Astrocyte (in vitro differentiated cells and primary cell): ENCODE measurements at regions not wholly inside any gene's neighbourhood (a gene's known extent, or its start where the extent isn't known, plus 50 kb on each side); places are given as distances from the start of the nearest gene placed in this dataset.

Experiments
- DNase-seq: peaks from one replicate; pipeline ENCODE4 v3.0.0-alpha.2; 2010; ENCODE audit warnings: low read depth
- FAIRE-seq: peaks from 2 replicates; lab custom pipeline; 2011; peaks lifted over from hg19 to GRCh38; lab: Jason Lieb, UNC
- H2AFZ ChIP-seq: 2 replicates; pipeline ENCODE4 v1.6.0; 2012; ENCODE audit warnings: low read depth, low read length, inconsistent platforms
- H3K27ac ChIP-seq: 2 replicates; pipeline ENCODE4 v1.5.1; 2011; ENCODE audit warnings: low read depth, low read length, inconsistent platforms
- H3K27me3 ChIP-seq: 2 replicates; pipeline ENCODE4 v1.6.0; 2011; ENCODE audit warnings: low read length, inconsistent platforms; ENCODE audit not compliant: insufficient read depth
- H3K36me3 ChIP-seq: 2 replicates; pipeline ENCODE4 v1.5.1; 2011; ENCODE audit warnings: low read length, inconsistent platforms; ENCODE audit not compliant: insufficient read depth
- H3K4me1 ChIP-seq: 2 replicates; pipeline ENCODE4 v1.5.1; 2011; ENCODE audit warnings: low read length, inconsistent platforms; ENCODE audit not compliant: insufficient read depth
- H3K4me2 ChIP-seq: 2 replicates; pipeline ENCODE4 v1.6.0; 2012; ENCODE audit warnings: low read length, inconsistent platforms
- H3K4me3 ChIP-seq: 2 replicates; pipeline ENCODE4 v1.5.1; 2011; ENCODE audit warnings: low read depth, mild to moderate bottlenecking, low read length, inconsistent platforms; ENCODE audit not compliant: insufficient read depth
- H3K79me2 ChIP-seq: 2 replicates; pipeline ENCODE4 v1.6.0; 2012; ENCODE audit warnings: mild to moderate bottlenecking, low read length, inconsistent platforms; ENCODE audit not compliant: insufficient read depth
- H3K9ac ChIP-seq: 2 replicates; pipeline ENCODE4 v1.6.0; 2012; ENCODE audit warnings: mild to moderate bottlenecking, low read length, inconsistent platforms
- H3K9me3 ChIP-seq: 2 replicates; pipeline ENCODE4 v1.5.1; 2012; ENCODE audit warnings: low read depth, mild to moderate bottlenecking, low read length, inconsistent platforms; ENCODE audit not compliant: insufficient read depth
- H4K20me1 ChIP-seq: 2 replicates; pipeline ENCODE4 v1.6.0; 2012; ENCODE audit warnings: low read length, inconsistent platforms; ENCODE audit not compliant: insufficient read depth
- H3K27ac Mint-ChIP-seq: one replicate; pipeline ENCODE4 v1.8.0; 2021; ENCODE audit warnings: mild to moderate bottlenecking, mixed read lengths; ENCODE audit not compliant: unreplicated experiment
- H3K27me3 Mint-ChIP-seq: one replicate; pipeline ENCODE4 v1.8.0; 2021; ENCODE audit warnings: low read depth, mixed read lengths; ENCODE audit not compliant: unreplicated experiment
- H3K36me3 Mint-ChIP-seq: one replicate; pipeline ENCODE4 v1.8.0; 2021; ENCODE audit warnings: low read depth, mixed read lengths; ENCODE audit not compliant: unreplicated experiment
- H3K4me1 Mint-ChIP-seq: one replicate; pipeline ENCODE4 v1.8.0; 2021; ENCODE audit warnings: low read depth, mixed read lengths; ENCODE audit not compliant: unreplicated experiment
- H3K4me3 Mint-ChIP-seq: one replicate; pipeline ENCODE4 v1.8.0; 2021; ENCODE audit warnings: mild to moderate bottlenecking, moderate library complexity, mixed read lengths; ENCODE audit not compliant: unreplicated experiment
- H3K9me3 Mint-ChIP-seq: one replicate; pipeline ENCODE4 v1.8.0; 2021; ENCODE audit warnings: mild to moderate bottlenecking, mixed read lengths; ENCODE audit not compliant: unreplicated experiment
- EZH2 ChIP-seq: IDR thresholded peaks from 2 replicates; pipeline ENCODE4 v1.6.1; 2012; ENCODE audit warnings: mild to moderate bottlenecking, low read length, inconsistent platforms; ENCODE audit not compliant: insufficient read depth
- TF ChIP-seq, protein P1 (sequence below): IDR thresholded peaks from 2 replicates; pipeline ENCODE4 v1.5.1; 2011; ENCODE audit warnings: low read depth, mild to moderate bottlenecking, inconsistent platforms, low read length, moderate library complexity; ENCODE audit not compliant: insufficient read depth

- FAIRE-seq, result no peak
Observed at GRCh38 chr4:188650516-188650915, 511.3 kb downstream of the TRIML1 start.

GRCh38 chr4:188657365-188657764 lies 518.1 kb downstream of the TRIML1 start:
- no peaks in the 10 kb centered on the region for H4K20me1 ChIP-seq
- no peaks in the 10 kb centered on the region for H3K79me2 ChIP-seq
- no peak overlapping the region for H3K4me2 ChIP-seq
- no peaks in the 10 kb centered on the region for H3K36me3 ChIP-seq
- Mint-ChIP-seq H3K4me3 (no peak overlapping the region), H3K36me3 (no peaks in the 10 kb centered on the region), H3K27ac (no peak overlapping the region), H3K27me3 (no peaks in the 10 kb centered on the region), H3K4me1 (peaks cover 12% of the 10 kb centered on the region), H3K9me3 (peaks cover 5% of the 10 kb centered on the region)
- no peak overlapping the region for H3K27ac ChIP-seq
- H3K9me3 ChIP-seq, result no peaks in the 10 kb centered on the region
- TF ChIP-seq EZH2, result no peak
- TF ChIP-seq, protein P1, sequence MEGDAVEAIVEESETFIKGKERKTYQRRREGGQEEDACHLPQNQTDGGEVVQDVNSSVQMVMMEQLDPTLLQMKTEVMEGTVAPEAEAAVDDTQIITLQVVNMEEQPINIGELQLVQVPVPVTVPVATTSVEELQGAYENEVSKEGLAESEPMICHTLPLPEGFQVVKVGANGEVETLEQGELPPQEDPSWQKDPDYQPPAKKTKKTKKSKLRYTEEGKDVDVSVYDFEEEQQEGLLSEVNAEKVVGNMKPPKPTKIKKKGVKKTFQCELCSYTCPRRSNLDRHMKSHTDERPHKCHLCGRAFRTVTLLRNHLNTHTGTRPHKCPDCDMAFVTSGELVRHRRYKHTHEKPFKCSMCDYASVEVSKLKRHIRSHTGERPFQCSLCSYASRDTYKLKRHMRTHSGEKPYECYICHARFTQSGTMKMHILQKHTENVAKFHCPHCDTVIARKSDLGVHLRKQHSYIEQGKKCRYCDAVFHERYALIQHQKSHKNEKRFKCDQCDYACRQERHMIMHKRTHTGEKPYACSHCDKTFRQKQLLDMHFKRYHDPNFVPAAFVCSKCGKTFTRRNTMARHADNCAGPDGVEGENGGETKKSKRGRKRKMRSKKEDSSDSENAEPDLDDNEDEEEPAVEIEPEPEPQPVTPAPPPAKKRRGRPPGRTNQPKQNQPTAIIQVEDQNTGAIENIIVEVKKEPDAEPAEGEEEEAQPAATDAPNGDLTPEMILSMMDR, result no peak
- DNase-seq (no peak), FAIRE-seq (no peak)
- H3K4me3 ChIP-seq, result no peak overlapping the region
- H3K27me3 ChIP-seq, result no peaks in the 10 kb centered on the region
- H3K9ac ChIP-seq, result no peak overlapping the region
- H2AFZ ChIP-seq, result no peak overlapping the region
- H3K4me1 ChIP-seq, result no peaks in the 10 kb centered on the region

More at GRCh38 chr4:188650516-188650915, 511.3 kb downstream of the TRIML1 start:
- no peak for TF ChIP-seq EZH2
- TF ChIP-seq, protein P1, result no peak
- Histone ChIP-seq H2AFZ (no peak overlapping the region), H3K27me3 (no peaks in the 10 kb centered on the region), H3K4me1 (no peaks in the 10 kb centered on the region), H3K36me3 (no peaks in the 10 kb centered on the region), H3K9me3 (no peaks in the 10 kb centered on the region), H3K27ac (no peak overlapping the region), H3K4me3 (no peak overlapping the region), H3K79me2 (no peaks in the 10 kb centered on the region), H4K20me1 (no peaks in the 10 kb centered on the region), H3K4me2 (no peak overlapping the region), H3K9ac (no peak overlapping the region)
- Mint-ChIP-seq H3K27me3 (no peaks in the 10 kb centered on the region), H3K9me3 (no peaks in the 10 kb centered on the region), H3K36me3 (no peaks in the 10 kb centered on the region), H3K27ac (no peak overlapping the region), H3K4me3 (no peak overlapping the region), H3K4me1 (peaks cover 2% of the 10 kb centered on the region)
- no peak for DNase-seq

DNA sequence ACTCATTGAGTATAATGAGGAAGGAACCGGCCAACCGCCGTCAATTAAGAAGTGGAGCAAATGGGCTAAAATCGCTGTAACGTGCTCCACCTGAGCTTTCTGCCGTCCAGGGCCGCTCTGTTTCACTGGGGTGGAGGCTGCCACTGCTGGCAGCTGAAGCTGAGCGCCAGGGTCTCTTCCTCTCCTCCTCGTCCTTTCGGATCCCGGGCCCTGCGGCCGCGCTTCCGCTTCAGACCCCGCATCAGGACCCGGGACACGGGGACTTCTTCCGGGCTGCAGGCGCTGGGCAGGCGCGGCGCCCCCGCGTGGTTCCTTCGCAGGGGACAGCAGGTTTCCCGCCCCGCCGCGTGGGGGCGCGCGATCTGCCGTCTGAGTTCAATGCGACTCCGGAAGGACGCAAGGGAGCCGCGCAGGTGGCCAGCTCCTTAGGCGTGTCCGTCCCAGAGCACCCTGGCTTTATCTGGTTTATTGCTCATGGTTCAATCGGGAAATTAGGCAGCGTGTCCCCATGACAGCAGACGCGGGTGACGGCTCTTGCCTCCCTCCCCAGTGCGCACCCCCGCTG lies 519.8 kb downstream of the TRIML1 start:
- Histone ChIP-seq H3K4me1 (no peaks in the 10 kb centered on the region), H3K36me3 (no peaks in the 10 kb centered on the region), H3K9ac (no peak overlapping the region), H4K20me1 (no peaks in the 10 kb centered on the region), H3K4me2 (no peak overlapping the region), H3K4me3 (no peak overlapping the region), H3K79me2 (no peaks in the 10 kb centered on the region), H3K27me3 (no peaks in the 10 kb centered on the region), H3K9me3 (no peaks in the 10 kb centered on the region), H3K27ac (no peak overlapping the region), H2AFZ (no peak overlapping the region)
- Mint-ChIP-seq H3K4me3 (no peak overlapping the region), H3K27me3 (no peaks in the 10 kb centered on the region), H3K9me3 (peaks cover 6% of the 10 kb centered on the region), H3K27ac (no peak overlapping the region), H3K4me1 (peaks cover 12% of the 10 kb centered on the region), H3K36me3 (no peaks in the 10 kb centered on the region)
- DNase-seq, result no peak
- no peak for TF ChIP-seq EZH2
- TF ChIP-seq, protein P1, result no peak
- FAIRE-seq, result no peak
